ENCODE measurements at regions not wholly inside any gene's neighbourhood (a gene's known extent, or its start where the extent isn't known, plus 50 kb on each side); places are given as distances from the start of the nearest gene placed in this dataset.
"Not testable (repeated sequence)": the region's sequence is repeated elsewhere in the genome, so short reads cannot be mapped to it uniquely, and the experiment has no call there.

GRCh38 chr7:52247518-52247917 lies 787.9 kb upstream of the POM121L12 start:
- DNase-seq = no peak

GRCh38 chr7:52243685-52244084 lies 791.7 kb upstream of the POM121L12 start:
- no peak for DNase-seq

GRCh38 chr7:52233248-52233647 lies 802.2 kb upstream of the POM121L12 start:
- no peak for DNase-seq

GRCh38 chr7:52211930-52212329 lies 823.5 kb upstream of the POM121L12 start:
- no peak for DNase-seq

GRCh38 chr7:52209614-52210013 lies 825.8 kb upstream of the POM121L12 start:
- DNase-seq = no peak

GRCh38 chr7:52197221-52197620 lies 838.2 kb upstream of the POM121L12 start:
- no peak for DNase-seq

GRCh38 chr7:52195664-52196063 lies 839.8 kb upstream of the POM121L12 start:
- no peak for DNase-seq

- no peak for DNase-seq
Observed at GRCh38 chr7:52189153-52189778, 846.2 kb upstream of the POM121L12 start.

- no peak for DNase-seq
Observed at GRCh38 chr7:52184006-52184703, 851.3 kb upstream of the POM121L12 start.

GRCh38 chr7:52179934-52180333 lies 855.5 kb upstream of the POM121L12 start:
- DNase-seq = no peak

GRCh38 chr7:52168085-52168484 lies 851.5 kb upstream of the COBL start:
- no peak for DNase-seq

- no peak for DNase-seq
Observed at GRCh38 chr7:52163311-52163710, 846.7 kb upstream of the COBL start.

- no peak for DNase-seq
Observed at GRCh38 chr7:52161483-52161882, 844.9 kb upstream of the COBL start.

- DNase-seq = not testable (repeated sequence)
Observed at GRCh38 chr7:52159421-52159820, 842.8 kb upstream of the COBL start.

GRCh38 chr7:52154382-52154781 lies 837.8 kb upstream of the COBL start:
- no peak for DNase-seq

- no peak for DNase-seq
Observed at GRCh38 chr7:52151559-52151958, 835.0 kb upstream of the COBL start.

GRCh38 chr7:52150952-52151351 lies 834.3 kb upstream of the COBL start:
- no peak for DNase-seq

- no peak for DNase-seq
Observed at GRCh38 chr7:52146871-52147634, 830.4 kb upstream of the COBL start.

- DNase-seq = no peak
Observed at GRCh38 chr7:52143219-52143618, 826.6 kb upstream of the COBL start.

- DNase-seq = no peak
Observed at GRCh38 chr7:52140851-52141250, 824.2 kb upstream of the COBL start.

GRCh38 chr7:52135403-52135802 lies 818.8 kb upstream of the COBL start:
- DNase-seq = no peak

GRCh38 chr7:52129278-52129677 lies 812.7 kb upstream of the COBL start:
- no peak for DNase-seq

- no peak for DNase-seq
Observed at GRCh38 chr7:52120912-52121311, 804.3 kb upstream of the COBL start.

- DNase-seq = no peak
Observed at GRCh38 chr7:52119537-52119936, 802.9 kb upstream of the COBL start.

All from NCI-H1930 (cell line).